GM19438 (cell line): ENCODE measurements at regions not wholly inside any gene's neighbourhood (a gene's known extent, or its start where the extent isn't known, plus 50 kb on each side); places are given as distances from the start of the nearest gene placed in this dataset.
"Not testable (repeated sequence)": the region's sequence is repeated elsewhere in the genome, so short reads cannot be mapped to it uniquely, and the experiment has no call there.

Experiments used
- ATAC-seq: cut with Tn5 transposase; IDR thresholded peaks from one replicate; pipeline ENCODE4 v1.9.1; 2021; ENCODE audit warnings: low read depth; ENCODE audit not compliant: unreplicated experiment

DNA sequence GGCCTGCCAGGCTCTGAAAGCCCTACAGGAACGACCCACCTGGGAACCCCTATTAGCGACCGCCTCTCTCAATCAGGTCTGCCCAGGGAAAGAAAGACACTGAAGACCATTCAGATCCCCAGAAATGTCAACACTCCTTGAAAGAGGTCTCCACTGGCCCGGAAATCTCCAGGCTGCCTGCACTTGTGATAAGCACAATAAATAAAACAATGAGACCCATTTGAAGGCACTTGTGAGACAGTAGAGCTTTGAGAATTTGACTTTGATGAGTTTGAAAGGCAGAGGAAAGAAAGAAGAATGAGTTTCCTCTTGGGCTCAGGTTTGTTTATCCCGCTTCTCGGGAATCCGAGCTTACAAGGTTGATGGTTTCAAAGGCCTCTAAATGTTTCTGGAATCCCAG is 416.3 kb downstream of the BUD13 start:
- no peak for ATAC-seq

DNA sequence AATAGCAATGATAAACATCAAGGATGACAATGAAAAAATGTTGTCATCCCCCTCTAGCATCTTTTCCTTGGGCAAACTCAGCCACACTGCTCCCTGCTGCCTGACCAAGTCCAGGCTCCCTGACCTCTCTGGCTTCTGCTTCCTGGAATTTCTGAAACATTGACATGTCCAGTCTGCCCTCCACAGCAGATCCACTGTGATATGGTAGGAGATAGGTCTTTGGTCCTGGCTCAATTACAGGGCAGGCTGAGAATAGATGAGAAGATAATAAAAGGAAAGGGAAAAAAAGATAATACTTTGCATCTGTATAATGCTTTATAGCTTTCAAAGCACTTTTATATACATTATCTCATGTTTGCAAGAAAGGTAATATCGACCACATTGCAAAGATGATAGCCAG is 417.7 kb downstream of the BUD13 start:
- no peak for ATAC-seq

DNA sequence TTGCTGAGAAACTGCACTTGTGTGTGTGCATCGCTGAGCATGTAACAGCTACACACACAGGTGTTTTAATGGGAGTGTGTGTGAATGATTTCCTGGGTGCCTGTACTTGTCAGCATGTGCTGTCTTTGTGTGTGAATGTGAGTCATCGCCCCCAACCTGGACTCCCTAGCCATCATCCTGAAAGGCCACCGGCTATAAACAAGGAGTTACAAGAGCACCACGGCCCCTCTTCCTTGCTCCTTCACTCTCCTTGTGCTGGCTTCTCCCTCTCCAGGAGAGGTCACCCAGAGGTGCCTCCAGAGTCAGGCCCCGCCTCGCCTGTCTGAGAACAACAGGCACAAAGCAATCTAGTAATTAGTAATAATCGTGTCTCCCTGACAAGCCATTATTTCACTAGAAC is 419.2 kb downstream of the BUD13 start:
- no peak for ATAC-seq

DNA sequence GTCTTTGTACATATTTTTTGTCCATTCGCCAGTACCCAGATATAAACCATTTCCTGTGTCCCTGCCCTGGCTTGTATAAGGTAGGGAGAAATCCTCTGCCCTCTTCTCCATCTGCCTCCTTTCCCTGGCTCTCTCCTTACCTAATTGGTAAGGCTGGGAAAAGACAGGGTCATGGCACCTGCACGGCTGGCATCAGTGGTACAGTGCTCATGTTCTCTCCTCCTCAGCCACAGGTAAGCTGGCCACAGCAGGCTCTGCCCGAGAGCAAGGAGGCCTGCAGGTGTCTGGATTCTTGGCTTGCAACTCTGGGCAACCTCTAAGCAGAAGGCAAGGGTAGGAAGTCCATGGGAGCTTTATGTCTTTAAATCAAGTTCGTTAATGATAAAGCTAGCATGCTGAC is 419.9 kb downstream of the BUD13 start:
- ATAC-seq = no peak

DNA sequence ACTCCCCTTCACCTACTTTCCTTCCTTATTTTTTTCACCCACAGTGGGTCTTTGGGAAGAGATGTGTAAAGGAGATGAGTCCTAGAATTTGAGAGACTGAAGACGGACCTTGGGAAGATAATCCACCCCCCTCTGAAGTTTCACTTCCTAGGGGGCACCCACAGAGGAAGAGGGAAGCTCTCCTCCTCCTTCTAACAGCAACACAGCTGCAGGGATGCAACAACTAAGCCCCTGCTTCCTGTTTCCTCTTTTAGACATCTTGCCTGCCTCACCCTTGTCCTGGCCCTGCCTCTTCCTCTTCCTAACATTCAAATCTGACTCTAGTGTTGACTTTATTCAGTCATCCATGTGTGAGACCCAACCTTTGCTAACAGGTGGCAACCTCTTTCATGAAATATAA is 424.6 kb downstream of the BUD13 start:
- no peak for ATAC-seq

DNA sequence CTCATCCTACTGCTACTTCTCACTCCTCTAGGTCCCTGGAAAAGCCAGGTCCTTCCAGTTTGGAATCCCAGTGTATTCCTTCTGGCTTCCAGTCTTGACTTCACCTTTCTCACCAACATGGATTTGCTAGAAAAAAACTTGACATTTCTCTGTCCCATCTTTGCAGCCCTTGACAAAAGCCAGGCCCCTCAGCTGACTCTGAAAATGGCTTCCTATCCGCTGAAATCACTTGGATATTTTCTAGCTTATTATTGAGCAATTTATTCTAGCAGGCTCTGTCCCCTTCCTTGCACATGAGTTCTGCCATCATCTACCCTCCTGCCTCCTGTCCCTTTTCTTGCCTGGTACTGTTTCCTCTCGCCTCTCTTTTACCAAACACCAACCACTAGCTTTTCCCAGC is 427.2 kb downstream of the BUD13 start:
- ATAC-seq = no peak

DNA sequence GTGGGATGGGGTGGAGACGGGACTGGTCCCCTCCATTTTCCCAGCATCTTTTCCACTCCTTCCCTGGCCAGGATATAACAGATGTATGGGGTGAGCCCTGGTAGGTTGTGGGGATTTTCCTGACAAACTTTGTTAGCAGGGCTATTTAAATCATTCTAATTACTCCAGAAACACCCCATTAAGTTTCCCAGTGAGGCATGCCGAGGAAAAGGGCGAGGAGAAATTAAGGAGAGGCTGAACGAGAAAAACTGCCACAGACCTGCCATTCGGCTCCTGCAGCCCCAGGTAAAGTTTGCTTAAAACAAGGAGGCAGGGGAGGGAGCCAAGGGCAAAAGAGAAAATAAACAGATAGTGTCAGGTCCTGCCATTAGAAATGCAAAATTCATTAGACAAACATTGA is 428.2 kb downstream of the BUD13 start:
- ATAC-seq = no peak

DNA sequence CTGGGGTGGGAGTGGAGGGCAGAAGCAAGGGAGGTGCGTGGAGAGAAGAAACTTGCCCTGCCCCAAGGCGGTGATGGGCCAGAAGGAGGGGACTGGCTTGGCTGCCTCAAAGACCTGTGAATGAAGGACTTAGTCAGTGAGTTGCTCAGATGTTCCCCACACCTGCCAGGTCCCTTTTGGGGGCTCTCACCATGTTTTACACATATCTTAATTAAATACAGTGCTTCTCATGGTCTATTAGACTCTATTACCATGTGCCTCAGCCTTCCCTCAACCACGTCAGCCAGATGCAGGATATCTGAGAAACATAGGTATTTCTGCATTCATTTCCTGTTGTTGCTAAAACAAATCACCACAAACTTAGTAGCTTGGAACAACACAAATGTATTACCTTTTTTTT is 429.5 kb downstream of the BUD13 start:
- ATAC-seq = no peak

DNA sequence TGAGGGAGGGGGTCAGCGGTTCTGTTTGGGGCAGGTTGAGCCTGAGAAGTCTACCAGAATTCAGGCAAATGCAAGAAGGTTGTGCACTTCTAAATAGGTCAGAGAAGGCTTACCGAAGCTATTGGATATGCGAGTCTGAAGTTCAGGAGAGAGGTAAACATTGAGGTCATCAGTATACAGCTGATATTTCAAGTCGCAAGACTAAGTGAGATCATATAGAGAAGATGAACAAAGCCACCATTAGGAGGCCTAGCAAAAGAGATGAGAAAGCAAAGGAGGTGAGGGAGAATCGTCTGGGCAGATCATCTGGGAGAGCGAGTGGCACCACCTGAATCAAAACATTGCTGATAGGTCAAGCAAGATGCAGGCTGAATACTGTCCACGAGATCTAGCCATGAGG is 430.6 kb downstream of the BUD13 start:
- ATAC-seq = no peak

DNA sequence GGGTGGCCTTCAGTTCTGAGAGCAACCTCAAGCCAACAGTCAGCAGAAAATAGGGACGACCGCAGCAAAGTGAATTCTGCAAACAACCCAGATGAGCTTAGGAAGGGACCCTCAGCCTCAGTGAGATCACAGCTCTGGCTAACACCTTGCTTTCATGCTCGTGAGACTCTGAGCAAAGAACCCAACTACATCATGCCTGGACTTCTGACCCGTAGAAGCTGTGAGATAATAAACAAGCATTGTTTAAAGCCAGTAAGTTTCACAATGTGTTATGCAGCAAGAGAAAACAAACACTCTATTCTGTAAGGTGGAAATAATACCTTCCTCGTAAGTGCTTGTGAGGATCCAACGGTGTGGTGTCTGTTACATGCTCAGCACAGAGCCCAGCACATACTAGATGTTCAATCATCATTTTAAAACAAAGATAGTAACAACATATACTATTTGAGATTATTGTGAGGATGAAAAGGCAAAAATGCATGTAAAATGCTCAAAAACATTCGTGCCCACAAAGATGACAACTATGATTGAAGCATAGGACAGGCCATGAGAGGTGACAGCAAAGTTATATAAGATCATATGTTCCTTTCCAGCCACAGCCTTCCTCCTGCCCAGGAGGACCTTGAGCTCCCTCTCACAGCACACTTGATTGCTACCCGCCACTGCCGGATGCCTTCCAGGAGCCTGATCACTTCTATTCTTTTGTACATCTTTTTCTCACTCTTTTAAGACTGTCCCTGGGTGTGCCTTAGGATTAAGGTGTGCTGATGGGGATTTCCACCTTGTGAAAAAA is 433.3 kb downstream of the BUD13 start:
- ATAC-seq = no peak

DNA sequence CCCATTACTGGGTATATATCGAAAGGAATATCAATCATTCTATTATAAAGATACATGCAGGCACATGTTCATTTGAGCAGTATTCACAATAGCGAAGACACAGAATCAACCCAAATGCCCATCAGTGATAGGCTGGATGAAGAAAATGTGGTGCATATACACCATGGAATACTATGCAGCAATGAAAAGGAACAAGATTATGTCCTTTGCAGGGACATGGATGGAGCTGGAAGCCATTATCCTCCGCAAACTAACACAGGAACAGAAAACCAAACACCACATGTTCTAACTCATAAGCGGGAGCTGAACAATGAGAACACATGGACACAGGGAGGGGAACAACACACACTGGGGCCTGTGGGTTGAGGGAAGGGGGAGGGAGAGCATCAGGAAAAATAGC is 434.3 kb downstream of the BUD13 start:
- ATAC-seq = not testable (repeated sequence)

DNA sequence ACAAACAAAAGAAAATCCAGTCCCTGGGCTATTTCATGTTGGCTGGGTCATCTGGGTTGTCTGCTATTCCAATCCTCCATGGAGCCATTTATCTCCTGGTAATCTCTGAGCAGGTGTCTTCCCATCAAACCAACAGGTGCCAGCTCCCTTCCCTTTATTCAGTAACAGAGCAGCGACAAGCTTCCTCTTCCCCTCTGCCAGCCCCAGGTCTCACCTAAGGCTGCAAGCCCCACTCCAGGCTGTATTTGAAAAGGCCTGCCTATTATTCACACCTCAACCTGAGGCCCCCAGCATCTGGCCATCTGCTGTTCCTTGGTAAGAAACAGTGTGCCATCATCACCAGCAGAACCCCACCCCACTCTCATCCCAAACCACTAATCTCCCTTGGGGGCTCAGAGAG is 436.2 kb downstream of the BUD13 start:
- no peak for ATAC-seq

DNA sequence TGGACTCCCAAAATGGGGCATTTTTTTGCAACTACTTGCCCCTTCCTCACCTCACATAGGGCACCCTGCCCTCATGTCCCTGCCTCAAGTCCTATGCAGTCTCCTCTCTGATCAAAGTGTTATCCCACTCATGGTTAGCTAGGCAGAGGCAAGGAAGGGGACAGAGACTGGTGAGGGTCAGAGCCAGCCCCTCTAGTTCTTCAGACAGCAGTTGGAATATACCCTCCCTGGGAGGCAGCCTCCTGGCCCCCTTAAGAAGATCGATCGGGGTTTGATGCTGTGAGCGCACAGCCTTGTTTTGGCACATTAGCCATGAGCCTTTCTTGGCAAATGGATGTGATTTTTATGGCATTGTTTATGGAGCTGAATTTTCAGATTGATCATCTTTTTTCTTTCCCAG is 436.9 kb downstream of the BUD13 start:
- ATAC-seq = no peak

DNA sequence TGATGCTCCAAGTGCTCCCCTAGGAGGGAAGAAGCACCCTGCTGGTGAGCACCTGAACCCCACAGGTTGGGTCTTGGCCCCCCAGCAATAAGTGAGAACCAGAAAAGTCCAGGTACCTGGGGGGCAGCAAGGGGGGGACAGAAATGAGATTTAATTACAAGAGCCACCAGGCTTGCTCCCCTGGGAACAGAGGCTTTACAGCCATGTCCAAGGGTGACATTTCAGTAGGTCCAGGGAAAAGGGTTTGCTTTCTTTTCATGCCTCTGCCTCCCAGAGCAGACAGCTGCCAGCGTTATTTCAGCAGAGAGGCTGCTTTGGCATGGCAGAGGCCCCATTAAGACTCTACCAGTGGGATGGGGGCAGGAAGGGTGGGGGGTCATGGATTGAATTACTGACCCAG is 437.7 kb downstream of the BUD13 start:
- ATAC-seq = no peak

DNA sequence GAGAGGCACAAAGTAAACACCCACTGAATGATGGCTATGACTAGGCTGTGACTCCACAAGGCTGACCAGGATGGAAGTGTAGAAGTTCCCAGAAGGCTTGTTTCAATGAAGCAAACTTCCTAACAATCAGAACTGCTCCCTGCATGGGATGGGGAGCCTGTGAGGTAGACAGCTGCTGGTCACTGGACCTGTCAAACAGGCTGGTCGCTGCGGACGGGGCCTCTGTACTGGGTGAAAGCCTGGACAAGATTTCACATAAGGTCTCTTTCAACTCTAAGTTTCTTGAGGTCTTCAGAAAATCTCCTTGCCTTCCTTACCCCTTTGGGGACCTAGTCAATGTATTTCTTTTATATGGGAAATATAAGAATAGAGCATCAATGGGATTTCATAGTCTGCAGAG is 438.2 kb downstream of the BUD13 start:
- no peak for ATAC-seq

DNA sequence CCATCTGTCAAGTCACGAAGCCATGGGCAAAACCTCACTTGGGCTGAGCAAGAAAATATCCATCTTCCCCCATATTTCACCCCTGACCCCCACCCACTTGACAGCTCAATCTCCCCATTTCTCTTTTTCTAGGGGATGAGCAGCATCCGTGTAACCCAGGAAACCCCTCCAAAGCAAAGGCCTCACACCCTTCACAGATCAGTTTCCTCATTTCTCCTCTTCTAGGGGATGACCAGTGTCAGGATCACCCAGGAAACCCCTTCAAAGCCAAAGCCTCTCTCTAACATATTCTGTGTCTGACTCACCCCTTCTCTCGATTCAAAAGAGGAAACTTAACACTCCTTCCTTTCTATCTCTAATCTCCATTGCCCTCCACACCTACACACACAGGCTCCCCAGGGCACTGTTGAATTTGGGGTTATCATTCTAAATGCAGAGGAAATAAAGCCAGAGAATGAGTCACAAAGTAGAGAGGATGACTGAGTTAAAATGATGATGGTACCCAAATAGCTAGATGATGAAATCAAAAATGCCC is 439.7 kb downstream of the BUD13 start:
- ATAC-seq = no peak

DNA sequence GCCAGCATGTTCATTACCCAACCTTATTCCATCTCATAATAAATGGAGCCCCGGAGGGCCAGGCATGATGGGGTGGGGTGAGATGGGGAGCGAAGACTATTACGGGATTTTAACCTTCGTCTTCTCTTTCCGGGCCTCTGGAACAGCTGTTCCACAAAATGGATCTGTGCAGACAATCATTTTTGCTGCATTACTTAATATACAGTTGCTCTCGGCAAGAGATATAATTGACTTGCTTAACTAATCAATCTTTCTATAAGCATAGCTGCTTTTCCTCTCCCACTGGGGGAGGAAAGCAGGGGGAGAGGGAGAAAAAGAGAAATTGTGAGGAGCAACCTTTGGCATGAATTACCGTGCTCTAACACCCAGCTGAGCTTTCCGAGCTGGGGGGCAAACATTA is 440.4 kb downstream of the BUD13 start:
- ATAC-seq = no peak

DNA sequence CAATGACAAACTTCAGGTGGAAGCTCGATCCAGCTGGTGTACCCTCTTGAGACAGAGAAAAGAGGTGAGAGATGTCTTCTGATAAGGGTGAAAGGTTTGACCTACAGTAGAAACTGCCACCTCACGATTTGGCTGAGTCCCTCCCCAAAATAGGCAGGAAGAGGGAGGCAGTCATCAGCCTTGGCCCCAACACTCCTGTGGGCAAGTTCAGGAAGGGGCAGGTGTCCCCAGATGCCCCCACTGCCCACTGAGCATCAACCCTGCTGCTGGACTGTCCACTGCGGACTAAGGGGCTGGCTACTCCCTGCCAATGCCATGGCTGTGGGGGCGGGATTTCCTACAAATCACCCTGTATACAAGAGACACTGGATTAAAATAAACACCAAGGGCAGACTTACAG is 441.4 kb downstream of the BUD13 start:
- no peak for ATAC-seq

DNA sequence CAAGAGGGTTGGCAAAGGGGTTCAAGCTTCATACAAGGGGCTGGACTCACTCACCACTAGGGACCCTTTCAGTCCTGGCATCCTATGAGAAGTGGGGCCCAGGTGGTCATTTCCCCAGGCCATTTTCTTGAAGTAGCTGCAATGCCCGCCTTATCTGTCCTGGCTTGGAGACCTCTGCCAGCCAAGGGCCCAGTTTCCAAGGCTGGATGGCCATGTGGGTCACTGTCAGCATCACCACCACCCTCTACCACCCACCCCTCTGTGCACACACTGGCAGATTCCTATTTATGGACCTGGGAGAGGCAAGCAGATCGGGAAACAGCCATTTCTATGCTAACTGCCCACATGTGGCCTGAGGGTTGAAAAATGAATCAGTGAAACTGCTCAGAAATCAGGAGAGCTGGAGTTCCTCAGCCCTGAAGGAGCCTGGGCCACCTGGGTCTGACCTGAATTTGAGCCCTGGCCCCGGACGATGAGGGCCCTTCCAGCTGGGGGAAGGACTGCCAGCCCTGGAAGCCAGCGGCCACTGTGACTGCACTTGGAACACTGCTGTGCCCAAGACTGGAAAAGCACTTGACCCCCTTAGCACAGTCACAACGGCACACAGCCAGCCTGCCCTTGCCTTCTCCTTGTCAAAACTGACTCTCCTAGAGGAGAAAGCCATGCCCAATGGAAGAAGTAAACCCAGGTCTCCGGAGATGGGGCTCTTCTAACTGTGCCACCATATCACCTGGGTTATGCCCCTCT is 442.2 kb downstream of the BUD13 start:
- no peak for ATAC-seq

DNA sequence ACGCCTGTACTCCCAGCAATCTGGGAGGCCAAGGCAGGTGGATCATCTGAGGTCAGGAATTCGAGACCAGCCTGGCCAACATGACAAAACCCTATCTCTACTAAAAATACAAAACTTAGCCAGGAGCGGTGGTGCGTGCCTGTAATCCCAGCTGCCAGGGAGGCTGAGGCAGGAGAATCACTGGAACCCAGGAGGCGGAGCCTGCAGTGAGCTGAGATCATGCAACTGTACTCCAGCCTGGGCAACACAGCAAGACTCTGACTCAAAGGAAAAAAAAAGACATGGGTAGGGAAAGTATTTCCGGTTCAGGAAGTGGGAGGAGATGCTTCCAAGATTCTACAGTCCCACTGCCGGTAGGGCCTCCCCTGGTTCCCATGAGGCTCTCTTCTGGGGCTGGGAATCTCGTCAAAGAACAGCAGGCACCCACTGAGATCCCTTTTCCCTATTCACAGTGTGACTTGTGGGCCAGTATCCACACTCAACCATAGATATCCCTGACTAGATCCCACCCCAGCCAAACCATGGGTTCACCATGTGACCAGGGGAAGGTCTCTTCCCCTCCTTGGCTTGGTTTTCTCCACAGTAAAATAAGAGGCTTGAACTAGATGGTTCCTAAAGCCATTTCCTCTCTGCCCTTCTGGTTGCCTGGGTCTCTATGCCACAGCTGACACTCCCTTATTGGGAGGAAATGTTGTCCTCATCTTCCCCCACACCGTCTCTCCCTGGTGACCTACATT is 443.3 kb downstream of the BUD13 start:
- no peak for ATAC-seq

DNA sequence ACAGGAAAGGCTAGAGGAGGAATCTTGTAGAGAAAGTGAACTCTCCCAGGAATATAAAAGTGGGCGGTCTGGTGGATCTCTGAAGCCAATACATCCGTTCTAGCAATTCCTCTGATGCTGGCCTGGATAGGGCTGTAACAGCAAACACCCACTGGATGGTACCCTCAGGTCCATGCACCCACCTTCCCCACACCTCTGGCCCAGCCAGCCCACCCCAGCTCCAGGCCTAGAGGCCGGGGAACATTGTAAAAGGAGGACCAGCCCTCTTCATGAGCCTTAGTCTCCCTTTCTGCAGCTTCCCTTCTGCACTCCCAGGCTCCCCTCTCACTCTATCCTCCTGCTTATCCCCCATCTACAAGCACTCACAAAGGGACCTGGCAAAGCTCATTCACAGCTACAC is 443.9 kb downstream of the BUD13 start:
- no peak for ATAC-seq
